Neural cell (in vitro differentiated cells): ENCODE measurements at regions not wholly inside any gene's neighbourhood (a gene's known extent, or its start where the extent isn't known, plus 50 kb on each side); places are given as distances from the start of the nearest gene placed in this dataset.

ENCODE experiments used
- H2AFZ ChIP-seq: fragments of 200-600, 300-800 bp; sonication (generic), shearing (Covaris generic); 2 replicates; pipeline ENCODE4 v1.6.0; 2014; ENCODE audit warnings: low read depth, mild to moderate bottlenecking, antibody characterized with exemption, low read length, moderate library complexity
- H3F3A ChIP-seq: fragments of 200-600 bp; shearing (Covaris generic); 2 replicates; pipeline ENCODE4 v1.6.1; 2016; ENCODE audit warnings: mild to moderate bottlenecking, moderate library complexity, mixed read lengths, antibody characterized with exemption, low read length; ENCODE audit not compliant: insufficient read depth, poor library complexity, severe bottlenecking
- H3K27ac ChIP-seq: fragments of 200-600, 300-800 bp; sonication (generic), shearing (Covaris generic); 2 replicates; pipeline ENCODE4 v1.5.1; 2014; ENCODE audit warnings: mild to moderate bottlenecking, low read length, moderate library complexity
- H3K27me3 ChIP-seq: fragments of 300-800, 200-600 bp; sonication (generic), shearing (Covaris generic); 2 replicates; pipeline ENCODE4 v1.6.0; 2014; ENCODE audit warnings: mild to moderate bottlenecking, low read depth, low read length, moderate library complexity; ENCODE audit not compliant: insufficient read depth
- H3K36me3 ChIP-seq: fragments of 300-800, 200-600 bp; sonication (generic), shearing (Covaris generic); 2 replicates; pipeline ENCODE4 v1.5.1; 2014; ENCODE audit warnings: mild to moderate bottlenecking, antibody characterized with exemption, low read length, moderate library complexity; ENCODE audit not compliant: insufficient read depth
- H3K4me2 ChIP-seq: fragments of 300-800, 200-600 bp; sonication (generic), shearing (Covaris generic); 2 replicates; pipeline ENCODE4 v1.6.0; 2014; ENCODE audit warnings: mild to moderate bottlenecking, low read length
- H3K4me3 ChIP-seq: fragments of 300-800, 200-600 bp; sonication (generic), shearing (Covaris generic); 2 replicates; pipeline ENCODE4 v1.5.1; 2014; ENCODE audit warnings: mild to moderate bottlenecking, low read length, moderate library complexity
- H3K79me2 ChIP-seq: fragments of 200-600 bp; shearing (Covaris generic); replicated peaks from 2 replicates; pipeline ENCODE4 v1.6.0; 2014; ENCODE audit warnings: mild to moderate bottlenecking, low read length, moderate library complexity; ENCODE audit not compliant: insufficient read depth
- H3K9ac ChIP-seq: fragments of 300-800, 200-600 bp; sonication (generic), shearing (Covaris generic); 2 replicates; pipeline ENCODE4 v1.6.1; 2016; ENCODE audit warnings: mild to moderate bottlenecking, low read length, mixed read lengths
- H3K9me2 ChIP-seq: fragments of 200-600 bp; shearing (Covaris generic); 2 replicates; pipeline ENCODE4 v1.6.1; 2016; ENCODE audit warnings: mild to moderate bottlenecking, low read length, mixed read lengths; ENCODE audit not compliant: insufficient read depth
- H3K9me3 ChIP-seq: fragments of 200-600, 300-800 bp; sonication (generic), shearing (Covaris generic); 2 replicates; pipeline ENCODE4 v1.6.1; 2016; ENCODE audit warnings: mild to moderate bottlenecking, mixed run types, low read length, moderate library complexity, mixed read lengths
- H4K20me1 ChIP-seq: fragments of 200-600 bp; shearing (Covaris generic); 2 replicates; pipeline ENCODE4 v1.6.1; 2016; ENCODE audit warnings: mild to moderate bottlenecking, mixed run types; ENCODE audit not compliant: insufficient read depth
- EP300 ChIP-seq: fragments of 450-650 bp; conservative IDR thresholded peaks from 2 replicates; pipeline ENCODE4 v1.6.1; 2014; ENCODE audit warnings: antibody characterized with exemption, mild to moderate bottlenecking, moderate library complexity; ENCODE audit not compliant: poor library complexity, severe bottlenecking
- MXI1 ChIP-seq: fragments of 450-650 bp; conservative IDR thresholded peaks from 2 replicates; pipeline ENCODE4 v1.6.1; 2014; ENCODE audit warnings: antibody characterized with exemption, mild to moderate bottlenecking; ENCODE audit not compliant: poor library complexity, severe bottlenecking
- POLR2AphosphoS5 ChIP-seq: IDR thresholded peaks from 2 replicates; pipeline ENCODE4 v1.6.1; 2012
- RAD21 ChIP-seq: fragments of 450-650 bp; conservative IDR thresholded peaks from 2 replicates; pipeline ENCODE4 v1.6.1; 2014; ENCODE audit warnings: antibody characterized with exemption, mild to moderate bottlenecking, moderate library complexity
- SMC3 ChIP-seq: fragments of 450-650 bp; conservative IDR thresholded peaks from 2 replicates; pipeline ENCODE4 v1.6.1; 2014; ENCODE audit warnings: antibody characterized with exemption, mild to moderate bottlenecking, moderate library complexity; ENCODE audit not compliant: poor library complexity
- TAF1 ChIP-seq: IDR thresholded peaks from 2 replicates; pipeline ENCODE4 v1.6.1; 2012; ENCODE audit warnings: low read depth
- TF ChIP-seq, protein P1 (sequence below): fragments of 450-650 bp; IDR thresholded peaks from 2 replicates; pipeline ENCODE4 v1.5.1; 2014; ENCODE audit warnings: antibody characterized with exemption, mild to moderate bottlenecking, moderate library complexity; ENCODE audit not compliant: poor library complexity, severe bottlenecking

DNA sequence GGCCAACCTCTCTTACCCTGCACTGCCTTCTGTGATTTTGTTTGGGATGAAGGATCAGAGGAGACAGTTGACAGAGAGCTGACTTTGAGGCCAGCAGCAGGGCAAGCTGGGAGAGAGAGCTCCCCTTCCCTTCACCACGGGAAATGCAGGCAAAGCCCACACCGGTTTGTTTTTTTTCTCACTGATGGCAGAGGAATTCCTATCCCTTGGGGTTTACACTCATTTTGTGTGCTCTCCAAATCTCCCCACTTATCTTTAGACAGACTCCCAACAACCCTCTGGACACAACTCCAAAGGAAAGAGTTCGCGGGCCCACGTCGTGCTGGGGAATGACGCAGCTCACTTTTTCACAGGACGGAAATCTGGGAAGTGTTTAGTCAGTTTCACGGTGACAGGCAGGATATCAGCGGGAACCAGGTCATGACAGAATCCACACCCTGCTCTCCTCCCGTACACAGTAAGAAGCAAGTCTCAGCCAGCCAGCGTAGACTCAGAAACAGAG is 68.3 kb upstream of the FAM171A1 start:
- Histone ChIP-seq H3K27ac (no peak overlapping the region), H3K4me2 (no peak overlapping the region), H3K9me3 (no peaks in the 10 kb centered on the region), H3K79me2 (no peaks in the 10 kb centered on the region), H4K20me1 (no peaks in the 10 kb centered on the region), H2AFZ (no peak overlapping the region), H3K4me3 (no peak overlapping the region), H3K9me2 (no peaks in the 10 kb centered on the region), H3F3A (no peaks in the 10 kb centered on the region), H3K36me3 (no peaks in the 10 kb centered on the region), H3K9ac (no peak overlapping the region), H3K27me3 (no peaks in the 10 kb centered on the region)
- TF ChIP-seq, protein P1, sequence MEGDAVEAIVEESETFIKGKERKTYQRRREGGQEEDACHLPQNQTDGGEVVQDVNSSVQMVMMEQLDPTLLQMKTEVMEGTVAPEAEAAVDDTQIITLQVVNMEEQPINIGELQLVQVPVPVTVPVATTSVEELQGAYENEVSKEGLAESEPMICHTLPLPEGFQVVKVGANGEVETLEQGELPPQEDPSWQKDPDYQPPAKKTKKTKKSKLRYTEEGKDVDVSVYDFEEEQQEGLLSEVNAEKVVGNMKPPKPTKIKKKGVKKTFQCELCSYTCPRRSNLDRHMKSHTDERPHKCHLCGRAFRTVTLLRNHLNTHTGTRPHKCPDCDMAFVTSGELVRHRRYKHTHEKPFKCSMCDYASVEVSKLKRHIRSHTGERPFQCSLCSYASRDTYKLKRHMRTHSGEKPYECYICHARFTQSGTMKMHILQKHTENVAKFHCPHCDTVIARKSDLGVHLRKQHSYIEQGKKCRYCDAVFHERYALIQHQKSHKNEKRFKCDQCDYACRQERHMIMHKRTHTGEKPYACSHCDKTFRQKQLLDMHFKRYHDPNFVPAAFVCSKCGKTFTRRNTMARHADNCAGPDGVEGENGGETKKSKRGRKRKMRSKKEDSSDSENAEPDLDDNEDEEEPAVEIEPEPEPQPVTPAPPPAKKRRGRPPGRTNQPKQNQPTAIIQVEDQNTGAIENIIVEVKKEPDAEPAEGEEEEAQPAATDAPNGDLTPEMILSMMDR = peak; percentile 29
- TF ChIP-seq SMC3 (no peak), POLR2AphosphoS5 (no peak), MXI1 (no peak)

DNA sequence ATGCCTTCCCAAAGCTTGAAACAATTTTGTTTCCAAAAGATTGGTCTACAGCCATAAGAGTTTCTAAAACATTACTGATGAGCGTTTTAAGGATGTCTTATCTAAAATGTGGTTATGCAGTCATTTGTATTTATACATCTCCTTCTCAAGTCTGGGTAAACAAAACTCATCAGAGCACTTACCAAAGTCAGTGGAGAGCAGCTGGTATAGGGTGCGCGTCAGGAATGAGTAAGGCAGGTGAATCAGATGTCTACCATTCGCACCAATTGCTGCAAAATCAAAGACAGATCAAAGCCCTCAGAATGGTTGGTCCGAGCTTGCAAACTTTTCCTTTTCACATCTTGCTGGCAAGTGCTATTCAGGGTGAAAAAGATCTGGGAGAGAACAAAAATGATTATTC is 65.6 kb upstream of the FAM171A1 start:
- Histone ChIP-seq H3K79me2 (no peaks in the 10 kb centered on the region), H3K9ac (no peak overlapping the region), H3K4me2 (no peak overlapping the region), H3K4me3 (no peak overlapping the region), H3F3A (no peaks in the 10 kb centered on the region), H3K27ac (no peak overlapping the region), H3K9me2 (no peaks in the 10 kb centered on the region), H3K36me3 (no peaks in the 10 kb centered on the region), H3K9me3 (no peaks in the 10 kb centered on the region), H2AFZ (no peak overlapping the region), H3K27me3 (no peaks in the 10 kb centered on the region), H4K20me1 (no peaks in the 10 kb centered on the region)
- TF ChIP-seq POLR2AphosphoS5 = no peak
- no peak for TF ChIP-seq SMC3
- no peak for TF ChIP-seq MXI1
- TF ChIP-seq EP300 = no peak

DNA sequence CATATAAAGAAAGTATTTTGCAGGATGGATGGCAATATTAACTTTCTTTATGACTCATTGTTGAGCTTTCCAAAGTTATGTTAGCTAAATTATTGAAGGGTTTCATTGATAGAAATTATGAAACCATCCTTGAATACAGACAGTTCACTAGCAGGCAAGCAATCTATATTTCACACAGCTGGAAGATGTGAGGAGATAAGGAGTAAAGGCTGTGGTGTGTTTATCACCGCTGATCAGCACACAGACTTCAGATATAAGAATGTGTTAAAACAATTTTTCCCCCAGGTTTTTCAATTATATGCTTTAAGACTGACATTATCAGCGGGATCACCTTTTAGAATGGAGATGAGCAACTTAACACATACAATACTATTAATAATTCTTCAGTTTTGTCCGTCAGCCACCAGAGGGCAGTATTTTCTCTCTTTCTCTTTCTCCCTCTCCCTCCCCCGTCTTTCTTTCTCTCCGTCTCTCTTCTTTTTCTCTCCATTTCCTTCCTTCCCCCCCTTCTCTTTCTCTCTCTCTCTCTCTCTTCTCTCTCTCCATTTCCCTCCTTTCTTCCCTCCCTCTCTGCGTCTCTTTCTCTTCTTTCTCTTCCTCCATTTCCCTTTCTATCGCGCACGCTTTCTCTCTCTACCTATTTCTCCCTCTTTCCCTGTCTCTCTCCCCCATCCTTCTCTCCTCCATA is 62.9 kb upstream of the FAM171A1 start:
- Histone ChIP-seq H4K20me1 (no peaks in the 10 kb centered on the region), H3K27me3 (no peaks in the 10 kb centered on the region), H3K36me3 (no peaks in the 10 kb centered on the region), H3K9me2 (no peaks in the 10 kb centered on the region), H3K9me3 (no peaks in the 10 kb centered on the region), H3K79me2 (no peaks in the 10 kb centered on the region), H3K4me3 (no peak overlapping the region), H3K9ac (no peak overlapping the region), H3K4me2 (no peak overlapping the region), H3K27ac (no peak overlapping the region), H2AFZ (no peak overlapping the region), H3F3A (no peaks in the 10 kb centered on the region)
- TF ChIP-seq, protein P1 = peak; percentile 85
- TF ChIP-seq SMC3 = peak; percentile 91
- no peak for TF ChIP-seq TAF1
- TF ChIP-seq EP300 = no peak
- no peak for TF ChIP-seq POLR2AphosphoS5
- TF ChIP-seq RAD21 = peak; percentile 81
